ENCODE measurements at regions not wholly inside any gene's neighbourhood (a gene's known extent, or its start where the extent isn't known, plus 50 kb on each side); places are given as distances from the start of the nearest gene placed in this dataset.

GRCh38 chr6:99032396-99032795 is 84.7 kb upstream of the FBXL4 start:
- no peak for DNase-seq (ENCODE audit: low read depth)
- TF ChIP-seq CTCF (IDR thresholded peaks at IDR 0.05; ENCODE audit: insufficient read depth, low read depth, low read length, missing control alignments): no peak
- no peak overlapping the region for H3K4me3 ChIP-seq (ENCODE audit: low read length)

- TF ChIP-seq CTCF (IDR thresholded peaks at IDR 0.05; ENCODE audit: insufficient read depth, low read depth, low read length, missing control alignments): no peak
- H3K4me3 ChIP-seq (ENCODE audit: low read length): no peak overlapping the region
- DNase-seq (ENCODE audit: low read depth): no peak
Observed at GRCh38 chr6:99031957-99032356, 84.2 kb upstream of the FBXL4 start.

GRCh38 chr6:99030915-99031314 is 83.2 kb upstream of the FBXL4 start:
- no peak for DNase-seq (ENCODE audit: low read depth)

GRCh38 chr6:99026135-99026534 is 78.4 kb upstream of the FBXL4 start:
- no peak overlapping the region for H3K4me3 ChIP-seq (ENCODE audit: low read length)
- peak; percentile 85 for DNase-seq (ENCODE audit: low read depth)
- no peak for TF ChIP-seq CTCF (IDR thresholded peaks at IDR 0.05; ENCODE audit: insufficient read depth, low read depth, low read length, missing control alignments)

More at GRCh38 chr6:99030915-99031314, 83.2 kb upstream of the FBXL4 start:
- no peak for TF ChIP-seq CTCF (IDR thresholded peaks at IDR 0.05; ENCODE audit: insufficient read depth, low read depth, low read length, missing control alignments)
- H3K4me3 ChIP-seq (ENCODE audit: low read length): no peak overlapping the region

- no peak overlapping the region for H3K4me3 ChIP-seq (ENCODE audit: low read length)
- DNase-seq (ENCODE audit: low read depth): no peak
- no peak for TF ChIP-seq CTCF (IDR thresholded peaks at IDR 0.05; ENCODE audit: insufficient read depth, low read depth, low read length, missing control alignments)
Observed at GRCh38 chr6:99024089-99024488, 76.3 kb upstream of the FBXL4 start.

- no peak for TF ChIP-seq CTCF (IDR thresholded peaks at IDR 0.05; ENCODE audit: insufficient read depth, low read depth, low read length, missing control alignments)
- DNase-seq (ENCODE audit: low read depth): no peak
- H3K4me3 ChIP-seq (ENCODE audit: low read length): no peak overlapping the region
Observed at GRCh38 chr6:99022039-99022609, 74.4 kb upstream of the FBXL4 start.

- peak; percentile 77 for DNase-seq (ENCODE audit: low read depth)
- H3K4me3 ChIP-seq (ENCODE audit: low read length): no peak overlapping the region
- no peak for TF ChIP-seq CTCF (IDR thresholded peaks at IDR 0.05; ENCODE audit: insufficient read depth, low read depth, low read length, missing control alignments)
Observed at GRCh38 chr6:99019381-99019780, 71.6 kb upstream of the FBXL4 start.
